A549 (cell line): ENCODE measurements at regions not wholly inside any gene's neighbourhood (a gene's known extent, or its start where the extent isn't known, plus 50 kb on each side); places are given as distances from the start of the nearest gene placed in this dataset.

Experiments used
- ATAC-seq, 2 experiments: fragments of 200-7000 bp in 1 of 2; fragments of >200 bp in 1 of 2; cut with Nextera tagmentation in 1 of 2; cut with Tn5 transposase in 1 of 2; 3 replicates each; pipeline versions ENCODE4 v1.8.0 to v1.9.1; 2018 to 2020; ENCODE audit warnings: mild to moderate bottlenecking in 1 of 2, moderate library complexity in 1 of 2
- CTCF ChIA-PET: fragments of 300-600 bp; sonication (Branson Sonifier 250); formaldehyde crosslinking; extraction: SDS; loops from one replicate; lab custom pipeline; 2021; ENCODE audit warnings: antibody characterized with exemption, inconsistent platforms; lab: Yijun Ruan, JAX
- POLR2A ChIA-PET: fragments of 350-600 bp; formaldehyde crosslinking; extraction: SDS; loops from one replicate; lab custom pipeline; 2021; ENCODE audit warnings: antibody characterized with exemption, inconsistent platforms; lab: Yijun Ruan, JAX
- DNase-seq, 2 experiments: peaks; one replicate each; pipeline versions ENCODE4 v3.0.0 to v3.0.0-alpha.2; 2011 to 2016; ENCODE audit warnings: low read depth in 1 of 2, low spot score in 1 of 2
- FAIRE-seq: peaks from 2 replicates; lab custom pipeline; 2011; peaks lifted over from hg19 to GRCh38; lab: Jason Lieb, UNC
- H3K27ac ChIP-seq, 2 experiments: fragments of >200 bp; sonication (Bioruptor Twin); formaldehyde crosslinking; 3 replicates each; pipeline ENCODE4 v1.5.1; 2016 to 2017
- H3K4me1 ChIP-seq: fragments of >200 bp; sonication (Bioruptor Twin); formaldehyde crosslinking; 3 replicates; pipeline ENCODE4 v1.6.1; 2016
- H3K4me2 ChIP-seq: fragments of >200 bp; sonication (Bioruptor Twin); formaldehyde crosslinking; 3 replicates; pipeline ENCODE4 v1.6.1; 2016
- H3K4me3 ChIP-seq: fragments of >200 bp; sonication (Bioruptor Twin); formaldehyde crosslinking; 3 replicates; pipeline ENCODE4 v1.5.1; 2016
- H3K9me3 ChIP-seq: fragments of >200 bp; sonication (Bioruptor Twin); formaldehyde crosslinking; 3 replicates; pipeline ENCODE4 v1.6.1; 2016
- ATOH8 ChIP-seq: fragments of 250-450 bp; sonication (Bioruptor Pico); IDR thresholded peaks from 2 replicates; pipeline ENCODE4 v1.5.0; 2020; ENCODE audit warnings: low read depth, mild to moderate bottlenecking, moderate library complexity
- CEBPB ChIP-seq, 2 experiments: fragments of >200 bp in 1 of 2; sonication (Bioruptor Twin) in 1 of 2; formaldehyde crosslinking in 1 of 2; IDR thresholded peaks; 2 replicates each; pipeline ENCODE4 v1.6.1; 2012 to 2016
- ELK1 ChIP-seq: fragments of 150-350 bp; IDR thresholded peaks from 2 replicates; pipeline ENCODE4 v1.6.1; 2014; ENCODE audit warnings: low read depth, mild to moderate bottlenecking, low read length
- EP300 ChIP-seq, 2 experiments: fragments of >200 bp; sonication (Bioruptor Twin); formaldehyde crosslinking; IDR thresholded peaks; 2 replicates in 1 of 2; 3 replicates in 1 of 2; pipeline ENCODE4 v1.6.1; 2016 to 2017
- ESRRA ChIP-seq: fragments of 150-350 bp; IDR thresholded peaks from 2 replicates; pipeline ENCODE4 v1.6.1; 2014; ENCODE audit warnings: mild to moderate bottlenecking, low read length, borderline replicate concordance
- HES2 ChIP-seq: fragments of >200 bp; sonication (Bioruptor Twin); formaldehyde crosslinking; IDR thresholded peaks from 2 replicates; pipeline ENCODE4 v1.6.1; 2016
- HMGXB4 ChIP-seq: fragments of 250-450 bp; sonication (Bioruptor Pico); IDR thresholded peaks from 2 replicates; pipeline ENCODE4 v1.5.0; 2021; ENCODE audit warnings: mild to moderate bottlenecking, moderate library complexity, borderline replicate concordance
- MYC ChIP-seq: IDR thresholded peaks from 2 replicates; pipeline ENCODE4 v1.6.1; 2012; ENCODE audit warnings: mild to moderate bottlenecking, inconsistent platforms, low read length, improper control_type of control experiment, borderline replicate concordance
- NFE2L2 ChIP-seq: fragments of 150-350 bp; conservative IDR thresholded peaks from 2 replicates; pipeline ENCODE4 v1.6.1; 2014; ENCODE audit warnings: low read length
- PHF8 ChIP-seq: fragments of 200-600 bp; sonication (generic); IDR thresholded peaks from 2 replicates; pipeline ENCODE4 v1.6.1; 2016; ENCODE audit warnings: low read depth, mild to moderate bottlenecking, antibody characterized with exemption, moderate library complexity, borderline replicate concordance
- RARB ChIP-seq: fragments of 250-450 bp; sonication (Bioruptor Pico); IDR thresholded peaks from 2 replicates; pipeline ENCODE4 v1.8.0; 2021; ENCODE audit warnings: mild to moderate bottlenecking, moderate library complexity
- REST ChIP-seq: fragments of 200-600 bp; sonication (generic); IDR thresholded peaks from 2 replicates; pipeline ENCODE4 v1.6.1; 2016; ENCODE audit warnings: antibody characterized with exemption, mild to moderate bottlenecking, moderate library complexity
- RFX5 ChIP-seq: fragments of 450-650 bp; IDR thresholded peaks from 2 replicates; pipeline ENCODE4 v1.7.1; 2014; ENCODE audit warnings: antibody characterized with exemption, mild to moderate bottlenecking, moderate library complexity
- USF2 ChIP-seq: fragments of 450-650 bp; IDR thresholded peaks from 2 replicates; pipeline ENCODE4 v1.6.1; 2014; ENCODE audit warnings: antibody characterized with exemption
- ZC3H11A ChIP-seq: fragments of 450-650 bp; IDR thresholded peaks from 2 replicates; pipeline ENCODE4 v1.6.1; 2014; ENCODE audit warnings: antibody characterized with exemption, mild to moderate bottlenecking
- ZFP36 ChIP-seq: fragments of 450-650 bp; IDR thresholded peaks from 2 replicates; pipeline ENCODE4 v1.6.1; 2014; ENCODE audit warnings: borderline replicate concordance; ENCODE audit not compliant: partially characterized antibody
- WGBS: methylation state at CpG from one replicate; pipeline ENCODE4 v1.1.6; 2017; ENCODE audit errors: missing lambda C conversion rate; 5-methylcytosine and 5-hydroxymethylcytosine counted together

GRCh38 chr22:49092716-49093115 is 735.0 kb downstream of the BRD1 start:
- ChIA-PET CTCF (no interaction called here), POLR2A (no interaction called here)
- TF ChIP-seq PHF8 (no peak), ELK1 (no peak)
- no peak overlapping the region for H3K27ac ChIP-seq
- 68% methylated on average over 9 of the region's 15 CpGs for WGBS
- no peak for DNase-seq
- no peak overlapping the region for H3K4me3 ChIP-seq
- FAIRE-seq = no peak
- no peak for ATAC-seq
- H3K4me2 ChIP-seq = no peak overlapping the region
- no peaks in the 10 kb centered on the region for H3K4me1 ChIP-seq
- H3K9me3 ChIP-seq = no peaks in the 10 kb centered on the region

GRCh38 chr22:49091917-49092545 is 735.6 kb downstream of the BRD1 start:
- FAIRE-seq (no peak), DNase-seq (no peak), ATAC-seq (no peak)
- H3K9me3 ChIP-seq = no peaks in the 10 kb centered on the region
- no peak overlapping the region for H3K4me3 ChIP-seq
- no peak overlapping the region for H3K4me2 ChIP-seq
- no peak for TF ChIP-seq NFE2L2
- no peak for TF ChIP-seq CEBPB (IDR thresholded peaks at IDR 0.05)
- TF ChIP-seq ESRRA = no peak
- no peak for TF ChIP-seq EP300 (IDR thresholded peaks at IDR 0.05)
- TF ChIP-seq HES2 = no peak
- TF ChIP-seq RARB = no peak
- TF ChIP-seq RFX5 = no peak
- TF ChIP-seq REST = no peak
- TF ChIP-seq ZC3H11A = no peak
- no peak for TF ChIP-seq HMGXB4
- no peak for TF ChIP-seq ATOH8 (CRISPR knock-in tag)
- no peak for TF ChIP-seq ZFP36
- no peak for TF ChIP-seq MYC
- no peak for TF ChIP-seq USF2
- H3K27ac ChIP-seq = no peak overlapping the region
- ChIA-PET CTCF (no interaction called here), POLR2A (no interaction called here)
- H3K4me1 ChIP-seq = no peaks in the 10 kb centered on the region
- 19% methylated on average over 9 of the region's 13 CpGs for WGBS
